ENCODE measurements at regions not wholly inside any gene's neighbourhood (a gene's known extent, or its start where the extent isn't known, plus 50 kb on each side); places are given as distances from the start of the nearest gene placed in this dataset.

DNA sequence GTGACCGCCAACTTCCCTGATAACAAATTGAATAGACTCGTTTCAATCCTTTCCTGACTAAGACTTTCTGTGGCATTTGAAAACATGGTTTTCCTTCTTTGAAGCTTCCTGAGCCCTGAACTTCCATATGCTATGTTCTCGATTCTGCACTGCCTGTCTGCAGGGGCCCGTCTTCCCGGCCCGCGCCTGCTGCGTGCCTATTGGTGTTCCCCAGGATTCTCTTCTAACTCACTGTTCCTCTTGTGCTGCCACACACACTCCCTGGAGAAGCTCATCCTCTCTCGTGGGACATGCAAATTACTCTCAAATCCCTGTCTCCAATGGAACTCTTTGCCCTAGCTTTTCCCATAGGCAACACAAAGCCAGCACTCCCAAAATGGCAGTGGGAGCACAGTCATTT is 262.9 kb upstream of the GATB start:
- no peak for DNase-seq (ENCODE audit: low read depth, low spot score)

GRCh38 chr4:152022543-152022942 is 261.7 kb upstream of the GATB start:
- no peak for DNase-seq (ENCODE audit: low read depth, low spot score)

GRCh38 chr4:152021788-152022438 is 261.1 kb upstream of the GATB start:
- peak; percentile 13 for DNase-seq (ENCODE audit: low read depth, low spot score)

- DNase-seq (ENCODE audit: low read depth, low spot score): no peak
These were observed 259.3 kb upstream of the GATB start for GRCh38 chr4:152020073-152020472.

DNA sequence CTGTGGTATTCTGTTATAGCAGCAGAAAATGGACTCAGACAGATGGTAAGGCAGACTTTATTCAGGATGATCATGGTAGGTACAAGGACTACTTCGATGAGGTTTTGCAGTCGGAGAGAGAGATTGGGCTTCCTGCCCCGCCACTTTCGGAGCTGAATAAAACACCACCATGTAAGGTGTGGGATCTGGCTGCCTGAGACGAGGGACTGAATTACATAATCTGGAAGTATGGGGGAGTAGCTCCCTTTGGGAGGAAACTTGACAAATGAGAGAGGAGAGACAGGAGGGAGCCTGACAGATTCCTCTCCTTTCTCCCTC is 255.5 kb upstream of the GATB start:
- no peak for DNase-seq (ENCODE audit: low read depth, low spot score)

DNA sequence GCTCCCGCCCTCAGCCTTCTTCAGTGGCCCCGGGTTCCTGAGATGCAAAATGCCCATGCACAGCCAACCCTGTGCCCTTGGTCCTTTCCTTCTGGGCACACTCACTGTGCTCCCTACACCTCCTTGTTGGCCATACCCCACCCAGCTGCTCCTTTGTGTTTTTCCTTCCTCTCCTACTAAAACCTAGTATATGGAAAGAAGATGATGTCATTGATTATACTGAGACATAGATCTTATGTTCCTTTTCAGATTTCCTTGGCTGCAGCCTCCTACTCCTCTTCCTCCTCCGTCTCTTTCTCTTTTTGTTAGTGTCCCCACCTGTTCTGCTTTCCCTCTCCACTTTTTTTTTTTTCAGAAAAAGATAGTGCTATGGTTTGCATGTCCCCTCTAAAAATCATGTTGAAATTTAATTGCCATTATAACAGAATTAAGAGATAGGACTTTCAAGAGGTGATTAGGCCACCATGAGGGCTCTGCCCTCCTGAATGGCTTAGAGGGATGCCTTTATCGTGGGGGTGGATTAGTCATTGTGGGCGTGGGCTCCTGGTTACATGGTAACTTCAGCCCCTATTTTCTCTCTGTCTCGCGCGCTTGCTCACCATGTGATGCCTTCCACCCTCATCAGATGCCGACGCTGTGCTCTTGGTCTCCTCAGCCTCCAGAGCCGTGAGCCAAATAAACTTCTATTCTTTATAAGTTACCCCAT is 254.9 kb upstream of the GATB start:
- DNase-seq (ENCODE audit: low read depth, low spot score): no peak

DNA sequence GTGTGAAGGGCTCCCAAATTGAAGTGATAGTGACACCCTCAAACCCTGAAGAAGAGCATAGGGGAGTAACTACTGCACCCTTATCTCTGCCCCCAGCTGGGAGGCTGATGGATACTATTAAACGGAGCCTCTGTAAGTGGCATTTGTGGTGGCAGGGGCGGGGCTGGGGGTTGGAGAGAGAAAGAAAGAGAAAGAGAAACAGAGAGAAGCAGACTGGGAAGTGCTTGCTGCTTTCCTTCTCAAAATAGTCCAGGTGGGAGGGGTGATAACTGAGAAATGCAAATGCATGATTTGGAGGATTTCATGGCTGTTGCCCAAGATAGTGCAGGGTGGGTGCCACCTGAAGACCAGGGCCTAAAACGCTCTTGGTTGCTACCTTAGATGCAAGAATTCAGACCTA is 253.5 kb upstream of the GATB start:
- no peak for DNase-seq (ENCODE audit: low read depth, low spot score)

DNA sequence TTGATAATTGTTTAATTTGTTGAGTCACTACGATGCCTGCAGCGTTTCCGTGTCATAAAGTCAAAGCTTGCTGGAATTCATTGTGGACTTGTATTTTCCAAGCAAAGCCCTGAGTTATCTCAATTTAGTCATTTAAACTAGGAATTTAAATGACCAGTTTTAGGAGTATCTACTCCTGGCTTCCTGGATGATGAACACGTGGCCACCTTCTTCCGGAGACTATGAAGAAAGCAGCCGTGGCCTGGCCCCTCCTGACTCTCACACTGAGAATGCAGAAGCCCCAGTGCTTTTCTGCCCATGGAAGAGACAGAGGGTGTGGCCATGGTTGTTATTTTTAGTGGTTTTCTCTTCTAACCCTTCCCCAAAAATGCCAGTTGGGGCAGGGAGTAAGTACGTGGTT is 250.7 kb upstream of the GATB start:
- DNase-seq (ENCODE audit: low read depth, low spot score): no peak

DNA sequence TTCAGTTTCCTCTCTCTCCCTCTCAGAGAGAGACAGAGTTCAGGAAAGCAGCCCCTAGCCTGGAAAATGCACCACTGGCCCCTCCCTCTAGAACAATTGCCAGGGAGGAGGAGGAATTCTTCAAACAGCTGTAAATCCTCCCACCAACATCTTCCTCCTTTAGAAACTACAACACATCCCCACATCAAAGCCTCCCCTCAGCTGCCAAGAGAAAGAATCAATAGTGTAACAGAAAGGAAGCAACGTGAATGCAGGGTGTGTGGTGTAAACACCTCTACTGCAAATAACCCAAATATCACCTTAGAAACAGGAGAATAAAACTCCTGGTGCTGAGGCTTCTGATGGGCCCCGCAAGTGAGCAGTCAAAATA is 249.9 kb upstream of the GATB start:
- DNase-seq (ENCODE audit: low read depth, low spot score): no peak

- DNase-seq (ENCODE audit: low read depth, low spot score): no peak
These were observed 249.3 kb upstream of the GATB start for GRCh38 chr4:152009983-152010709.

- DNase-seq (ENCODE audit: low read depth, low spot score): peak; percentile 51
These were observed 248.3 kb upstream of the GATB start for GRCh38 chr4:152009031-152009670.

GRCh38 chr4:152007111-152007510 is 246.3 kb upstream of the GATB start:
- DNase-seq (ENCODE audit: low read depth, low spot score): no peak

GRCh38 chr4:152004801-152005200 is 244.0 kb upstream of the GATB start:
- no peak for DNase-seq (ENCODE audit: low read depth, low spot score)

- no peak for DNase-seq (ENCODE audit: low read depth, low spot score)
These were observed 239.7 kb upstream of the GATB start for GRCh38 chr4:152000518-152000917.

DNA sequence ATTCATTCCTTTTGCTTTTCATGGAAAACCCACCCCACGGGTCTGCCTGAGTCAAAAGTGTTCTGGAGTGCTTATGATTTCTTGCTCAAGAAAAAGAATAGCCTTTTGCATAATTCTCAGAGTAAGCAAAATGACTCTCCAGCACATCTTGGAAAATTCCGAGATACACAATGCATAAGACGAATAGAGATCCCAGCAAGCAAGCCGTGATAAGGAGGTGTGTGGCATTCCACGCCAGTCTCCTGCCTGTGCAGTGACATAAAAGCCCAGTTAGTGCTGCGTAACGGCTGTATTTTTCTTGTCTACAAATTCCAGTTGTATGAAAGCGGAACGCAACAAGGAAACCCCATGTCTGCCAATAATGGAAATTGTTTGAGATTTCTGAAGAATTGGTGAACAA is 237.9 kb upstream of the GATB start:
- peak; percentile 25 for DNase-seq (ENCODE audit: low read depth, low spot score)

- no peak for DNase-seq (ENCODE audit: low read depth, low spot score)
These were observed 236.7 kb upstream of the GATB start for GRCh38 chr4:151997461-151997860.

DNA sequence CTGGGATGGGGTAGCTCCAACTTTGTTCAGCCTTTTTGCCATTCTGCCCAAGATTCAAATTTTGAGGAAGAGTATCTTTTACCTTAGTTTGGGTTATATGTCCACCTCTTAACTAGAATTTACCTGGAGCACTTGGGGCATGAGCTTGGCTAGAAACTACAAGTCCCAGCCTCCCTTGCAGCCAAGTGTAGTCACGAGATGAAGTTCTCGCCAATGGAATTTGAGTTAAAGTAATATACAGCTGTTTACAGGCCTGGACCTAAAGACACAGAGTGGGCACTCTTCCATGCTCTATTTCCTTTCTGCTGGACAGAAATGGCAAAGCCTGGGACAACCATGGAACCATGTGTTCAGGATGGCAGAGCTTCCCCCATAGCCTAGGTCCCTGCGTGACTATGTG is 233.6 kb upstream of the GATB start:
- DNase-seq (ENCODE audit: low read depth, low spot score): no peak

DNA sequence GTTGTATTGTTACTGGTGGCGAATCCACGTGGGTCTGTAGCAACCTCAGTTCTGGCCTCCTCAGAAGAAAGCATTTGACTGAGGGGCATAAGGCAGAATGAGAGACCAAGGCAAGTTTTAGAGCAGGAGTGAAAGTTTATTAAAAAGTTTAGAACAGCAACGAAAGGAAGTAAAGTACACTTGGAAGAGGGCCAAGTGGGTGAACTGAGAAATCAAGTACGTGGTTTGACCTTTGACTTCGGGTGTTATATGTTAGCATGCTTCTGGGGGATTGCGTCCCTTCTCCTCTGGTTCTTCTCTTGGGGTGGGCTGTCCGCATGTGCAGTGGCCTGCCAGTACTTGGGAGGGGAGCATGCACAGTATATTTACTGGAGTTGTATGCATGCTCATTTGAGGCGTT is 232.7 kb upstream of the GATB start:
- DNase-seq (ENCODE audit: low read depth, low spot score): no peak

DNA sequence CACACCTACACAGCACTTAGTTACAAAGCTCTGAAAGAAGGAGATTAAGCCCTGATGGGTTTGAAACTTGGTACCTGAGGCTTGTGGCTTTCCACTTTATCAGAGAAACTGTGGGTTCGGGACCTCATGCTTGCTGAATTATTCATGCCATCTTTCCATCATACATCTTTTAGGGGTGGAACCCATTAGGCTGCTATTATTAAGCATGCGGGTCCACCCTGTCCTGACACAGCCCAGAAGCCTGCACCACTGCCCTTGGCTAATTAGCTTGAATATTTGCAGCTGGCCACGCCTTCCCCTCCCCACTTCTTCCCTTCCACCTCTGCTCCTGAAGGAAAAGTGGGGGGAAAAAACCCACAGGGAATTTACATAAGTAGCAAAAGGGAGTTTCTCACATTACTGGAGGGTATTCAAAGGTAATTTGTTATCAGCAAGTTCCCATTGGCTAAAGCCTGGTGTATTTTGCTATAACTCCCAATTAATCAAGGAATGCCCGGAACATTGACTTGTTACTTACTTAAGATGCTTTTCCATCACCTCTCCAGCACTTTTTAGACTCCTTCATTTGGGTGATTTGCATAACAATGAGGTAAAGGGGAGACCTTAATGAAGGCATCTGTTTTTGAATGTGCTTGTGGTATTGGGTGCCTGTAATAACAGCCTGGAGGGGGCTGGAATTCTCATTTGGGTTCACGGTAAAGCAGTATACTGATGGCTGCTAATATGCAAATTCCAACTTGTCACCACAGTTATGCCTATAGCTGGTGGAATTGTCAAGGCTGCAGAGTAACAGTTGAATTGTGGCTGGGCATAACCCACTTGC is 231.7 kb upstream of the GATB start:
- peak; percentile 46 for DNase-seq (ENCODE audit: low read depth, low spot score)

DNA sequence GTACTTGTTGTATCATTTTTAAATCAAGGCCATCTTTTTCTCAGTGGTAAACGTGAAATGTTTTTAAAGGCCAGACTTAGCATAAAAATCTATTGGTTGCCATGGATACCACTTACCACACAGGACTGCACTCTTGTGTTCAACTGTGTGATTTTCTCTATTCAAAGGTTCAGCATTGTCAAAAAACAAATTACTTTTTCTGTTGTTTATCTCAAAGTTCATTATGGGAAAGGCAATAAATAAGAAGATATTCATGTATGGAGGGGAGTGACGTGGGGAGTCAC is 231.0 kb upstream of the GATB start:
- DNase-seq (ENCODE audit: low read depth, low spot score): no peak

DNA sequence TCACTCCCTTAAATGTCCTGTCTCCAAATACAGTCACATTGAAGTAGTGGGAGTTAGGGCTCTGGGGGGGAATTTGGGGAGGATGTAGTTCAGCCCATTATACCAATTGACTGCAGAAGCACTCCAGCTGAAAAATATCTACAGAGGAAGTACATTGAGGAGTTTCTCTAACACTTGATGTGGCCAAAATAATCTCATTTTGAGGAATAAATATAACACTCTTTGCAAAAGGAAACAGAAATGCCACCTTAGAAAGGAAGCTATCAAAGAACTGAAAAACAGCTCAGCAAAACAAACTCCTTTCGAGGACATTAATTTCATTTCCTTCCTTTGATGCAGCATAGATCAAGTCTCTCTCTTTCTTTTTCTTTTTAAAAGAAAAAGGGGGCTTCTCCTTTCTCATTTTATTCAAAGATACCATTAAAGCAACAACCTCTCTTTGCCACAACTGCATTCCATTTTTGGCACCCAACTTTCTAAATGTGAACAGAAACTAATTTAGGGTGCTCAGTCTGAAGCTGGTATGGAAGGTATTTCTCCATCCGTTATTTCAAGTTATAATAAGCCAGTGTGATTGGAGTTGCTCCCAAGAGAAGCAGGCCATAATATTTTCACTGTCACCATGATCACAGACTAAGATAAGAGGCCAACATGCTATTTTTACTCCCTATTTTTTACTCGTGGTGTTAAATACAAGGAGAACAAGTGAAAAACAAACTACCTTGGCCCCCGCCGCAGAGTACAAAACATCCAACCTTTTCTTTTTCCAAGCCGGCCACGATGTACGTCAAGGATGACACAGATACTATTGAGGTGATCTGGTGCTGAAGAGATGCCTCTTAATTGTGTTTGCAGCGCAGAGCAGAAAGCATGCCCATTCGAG is 230.4 kb upstream of the GATB start:
- DNase-seq (ENCODE audit: low read depth, low spot score): peak; percentile 53
